ENCODE measurements at regions not wholly inside any gene's neighbourhood (a gene's known extent, or its start where the extent isn't known, plus 50 kb on each side); places are given as distances from the start of the nearest gene placed in this dataset.

GRCh38 chr5:77844623-77845323 lies 68.6 kb upstream of the TBCA start:
- Histone ChIP-seq H3K27me3 (ENCODE audit: control insufficient read depth in 1 of 2, insufficient read depth in 2 of 2, low read length in 2 of 2) (peaks cover 0 to 4% of the 10 kb centered on the region in 2 donors), H3K4me1 (ENCODE audit: control insufficient read depth, insufficient read depth, low read length) (peaks cover 14% of the 10 kb centered on the region), H3K36me3 (ENCODE audit: control insufficient read depth in 2 of 2, insufficient read depth in 2 of 2, low read length in 2 of 2) (no peaks in the 10 kb centered on the region), H3K4me3 (ENCODE audit: low read length in 2 of 2) (peak overlapping the region; percentile 78 to 83), H3K9me3 (ENCODE audit: control insufficient read depth in 2 of 2, low read length in 2 of 2) (no peaks in the 10 kb centered on the region), H3K27ac (ENCODE audit: low read length) (peak overlapping the region; percentile 24), H3K9ac (ENCODE audit: low read length in 2 of 2) (peak overlapping the region; percentile 59 to 62)

DNA sequence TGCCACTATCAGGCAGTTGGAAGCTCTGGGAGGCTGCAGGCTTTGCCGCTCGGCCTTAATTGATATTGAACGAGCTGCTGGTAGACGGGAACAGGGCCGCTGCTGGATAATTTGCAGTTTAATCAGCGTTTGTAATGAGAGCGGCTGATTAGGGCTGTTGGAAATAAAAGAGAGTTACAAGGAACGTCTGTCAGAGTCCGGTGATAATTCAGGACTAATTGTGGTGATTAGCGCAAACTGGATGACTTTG lies 68.2 kb upstream of the TBCA start:
- peak overlapping the region; percentile 24 for H3K27ac ChIP-seq (ENCODE audit: low read length)
- peaks cover 0 to 4% of the 10 kb centered on the region in 2 donors for H3K27me3 ChIP-seq (ENCODE audit: control insufficient read depth in 1 of 2, insufficient read depth in 2 of 2, low read length in 2 of 2)
- peaks cover 14% of the 10 kb centered on the region for H3K4me1 ChIP-seq (ENCODE audit: control insufficient read depth, insufficient read depth, low read length)
- H3K4me3 ChIP-seq (ENCODE audit: low read length in 2 of 2) = peak overlapping the region; percentile 78 to 83
- no peaks in the 10 kb centered on the region for H3K9me3 ChIP-seq (ENCODE audit: control insufficient read depth in 2 of 2, low read length in 2 of 2)
- no peaks in the 10 kb centered on the region for H3K36me3 ChIP-seq (ENCODE audit: control insufficient read depth in 2 of 2, insufficient read depth in 2 of 2, low read length in 2 of 2)
- peak overlapping the region; percentile 59 to 62 for H3K9ac ChIP-seq (ENCODE audit: low read length in 2 of 2)

- Histone ChIP-seq H3K36me3 (ENCODE audit: control insufficient read depth in 2 of 2, insufficient read depth in 2 of 2, low read length in 2 of 2) (no peaks in the 10 kb centered on the region), H3K4me1 (ENCODE audit: control insufficient read depth, insufficient read depth, low read length) (peaks cover 14% of the 10 kb centered on the region), H3K9ac (ENCODE audit: low read length in 2 of 2) (peak overlapping the region; percentile 59 to 62), H3K27me3 (ENCODE audit: control insufficient read depth in 1 of 2, insufficient read depth in 2 of 2, low read length in 2 of 2) (peaks cover 0 to 4% of the 10 kb centered on the region in 2 donors), H3K4me3 (ENCODE audit: low read length in 2 of 2) (peak overlapping the region; percentile 78 to 83), H3K27ac (ENCODE audit: low read length) (peak overlapping the region; percentile 24), H3K9me3 (ENCODE audit: control insufficient read depth in 2 of 2, low read length in 2 of 2) (no peaks in the 10 kb centered on the region)
Observed at GRCh38 chr5:77843570-77844372, 67.6 kb upstream of the TBCA start.

DNA sequence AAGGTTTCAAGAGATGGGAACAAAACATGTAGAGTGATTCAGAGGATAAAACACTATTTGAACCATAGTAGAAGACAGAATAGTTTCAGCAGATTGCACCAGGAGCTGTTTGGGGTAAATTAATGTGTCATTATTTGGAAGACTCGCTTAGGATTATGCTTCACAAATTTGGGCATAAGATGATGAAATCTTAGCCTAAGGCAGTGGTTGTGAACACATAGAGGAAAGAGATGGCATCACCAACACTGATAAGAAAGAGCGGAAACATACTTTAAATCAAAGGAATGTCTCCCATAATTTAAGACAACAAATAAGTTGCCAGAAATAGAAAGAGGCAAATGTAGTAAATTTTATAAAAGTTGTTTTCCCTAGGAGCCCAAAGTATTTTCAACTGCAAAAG lies 66.1 kb upstream of the TBCA start:
- peaks cover 0 to 4% of the 10 kb centered on the region in 2 donors for H3K27me3 ChIP-seq (ENCODE audit: control insufficient read depth in 1 of 2, insufficient read depth in 2 of 2, low read length in 2 of 2)
- no peak overlapping the region for H3K27ac ChIP-seq (ENCODE audit: low read length)
- H3K4me1 ChIP-seq (ENCODE audit: control insufficient read depth, insufficient read depth, low read length) = peaks cover 14% of the 10 kb centered on the region
- H3K9me3 ChIP-seq (ENCODE audit: control insufficient read depth in 2 of 2, low read length in 2 of 2) = no peaks in the 10 kb centered on the region
- no peaks in the 10 kb centered on the region for H3K36me3 ChIP-seq (ENCODE audit: control insufficient read depth in 2 of 2, insufficient read depth in 2 of 2, low read length in 2 of 2)
- H3K4me3 ChIP-seq (ENCODE audit: low read length in 2 of 2) = no peak overlapping the region
- no peak overlapping the region for H3K9ac ChIP-seq (ENCODE audit: low read length in 2 of 2)

DNA sequence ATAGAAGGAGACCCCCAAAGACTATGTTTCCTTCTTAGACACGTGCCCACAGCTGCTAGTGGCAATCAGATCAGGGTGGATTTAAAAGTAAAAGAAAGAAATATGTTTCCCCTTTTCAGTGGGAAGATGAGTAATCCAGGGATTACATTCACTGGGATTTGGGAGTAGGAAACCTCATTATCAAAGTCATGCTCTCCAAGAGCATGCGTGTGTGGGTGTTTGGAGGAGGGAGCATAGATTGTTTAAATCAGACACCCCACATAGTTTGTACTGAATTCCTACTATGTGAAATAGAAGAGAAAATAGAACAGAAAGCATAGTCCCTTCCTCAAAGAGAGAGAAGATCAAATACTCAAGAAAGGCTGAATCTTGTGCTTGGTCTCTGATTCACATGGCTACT lies 65.5 kb upstream of the TBCA start:
- Histone ChIP-seq H3K27me3 (ENCODE audit: control insufficient read depth in 1 of 2, insufficient read depth in 2 of 2, low read length in 2 of 2) (peaks cover 0 to 4% of the 10 kb centered on the region in 2 donors), H3K36me3 (ENCODE audit: control insufficient read depth in 2 of 2, insufficient read depth in 2 of 2, low read length in 2 of 2) (no peaks in the 10 kb centered on the region), H3K4me3 (ENCODE audit: low read length in 2 of 2) (no peak overlapping the region), H3K27ac (ENCODE audit: low read length) (no peak overlapping the region), H3K9ac (ENCODE audit: low read length in 2 of 2) (no peak overlapping the region), H3K4me1 (ENCODE audit: control insufficient read depth, insufficient read depth, low read length) (peaks cover 14% of the 10 kb centered on the region), H3K9me3 (ENCODE audit: control insufficient read depth in 2 of 2, low read length in 2 of 2) (no peaks in the 10 kb centered on the region)

- Histone ChIP-seq H3K36me3 (ENCODE audit: control insufficient read depth in 2 of 2, insufficient read depth in 2 of 2, low read length in 2 of 2) (no peaks in the 10 kb centered on the region), H3K9ac (ENCODE audit: low read length in 2 of 2) (no peak overlapping the region), H3K27ac (ENCODE audit: low read length) (no peak overlapping the region), H3K27me3 (ENCODE audit: control insufficient read depth in 1 of 2, insufficient read depth in 2 of 2, low read length in 2 of 2) (peaks cover 0 to 4% of the 10 kb centered on the region in 2 donors), H3K9me3 (ENCODE audit: control insufficient read depth in 2 of 2, low read length in 2 of 2) (no peaks in the 10 kb centered on the region), H3K4me1 (ENCODE audit: control insufficient read depth, insufficient read depth, low read length) (peaks cover 14% of the 10 kb centered on the region), H3K4me3 (ENCODE audit: low read length in 2 of 2) (no peak overlapping the region)
Observed at GRCh38 chr5:77840930-77841329, 64.8 kb upstream of the TBCA start.

DNA sequence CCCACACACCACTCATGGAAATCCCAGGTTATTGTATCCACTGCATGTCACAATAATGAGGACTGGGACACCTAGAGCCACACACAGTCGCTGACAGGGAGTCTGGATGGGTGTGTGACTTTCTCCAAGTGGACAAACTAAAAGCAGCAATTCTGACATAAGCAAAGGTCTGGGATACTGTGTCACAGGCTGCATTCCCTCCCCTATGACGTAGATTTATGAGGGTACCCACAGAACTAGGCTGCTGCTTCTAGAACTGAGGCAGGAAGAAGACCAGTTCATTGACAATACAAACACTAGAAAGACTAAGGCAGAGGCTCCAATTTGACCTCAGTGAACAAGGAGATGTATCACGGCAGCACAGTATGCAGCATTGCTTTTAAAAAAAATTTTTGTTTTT lies 63.6 kb upstream of the TBCA start:
- H3K36me3 ChIP-seq (ENCODE audit: control insufficient read depth in 2 of 2, insufficient read depth in 2 of 2, low read length in 2 of 2) = no peaks in the 10 kb centered on the region
- H3K27ac ChIP-seq (ENCODE audit: low read length) = no peak overlapping the region

GRCh38 chr5:77832938-77833337 lies 56.8 kb upstream of the TBCA start:
- peaks cover 0 to 3% of the 10 kb centered on the region in 2 donors for H3K27me3 ChIP-seq (ENCODE audit: control insufficient read depth in 1 of 2, insufficient read depth in 2 of 2, low read length in 2 of 2)
- H3K27ac ChIP-seq (ENCODE audit: low read length) = no peak overlapping the region
- no peaks in the 10 kb centered on the region for H3K4me1 ChIP-seq (ENCODE audit: control insufficient read depth, insufficient read depth, low read length)
- H3K9me3 ChIP-seq (ENCODE audit: control insufficient read depth in 2 of 2, low read length in 2 of 2) = no peaks in the 10 kb centered on the region
- no peak overlapping the region for H3K4me3 ChIP-seq (ENCODE audit: low read length in 2 of 2)
- no peaks in the 10 kb centered on the region for H3K36me3 ChIP-seq (ENCODE audit: control insufficient read depth in 2 of 2, insufficient read depth in 2 of 2, low read length in 2 of 2)
- no peak overlapping the region for H3K9ac ChIP-seq (ENCODE audit: low read length in 2 of 2)

More for the DNA sequence above, 63.6 kb upstream of the TBCA start:
- H3K4me1 ChIP-seq (ENCODE audit: control insufficient read depth, insufficient read depth, low read length) = peaks cover 10% of the 10 kb centered on the region
- H3K9me3 ChIP-seq (ENCODE audit: control insufficient read depth in 2 of 2, low read length in 2 of 2) = no peaks in the 10 kb centered on the region
- H3K9ac ChIP-seq (ENCODE audit: low read length in 2 of 2) = no peak overlapping the region
- H3K27me3 ChIP-seq (ENCODE audit: control insufficient read depth in 1 of 2, insufficient read depth in 2 of 2, low read length in 2 of 2) = peaks cover 0 to 4% of the 10 kb centered on the region in 2 donors
- H3K4me3 ChIP-seq (ENCODE audit: low read length in 2 of 2) = no peak overlapping the region

DNA sequence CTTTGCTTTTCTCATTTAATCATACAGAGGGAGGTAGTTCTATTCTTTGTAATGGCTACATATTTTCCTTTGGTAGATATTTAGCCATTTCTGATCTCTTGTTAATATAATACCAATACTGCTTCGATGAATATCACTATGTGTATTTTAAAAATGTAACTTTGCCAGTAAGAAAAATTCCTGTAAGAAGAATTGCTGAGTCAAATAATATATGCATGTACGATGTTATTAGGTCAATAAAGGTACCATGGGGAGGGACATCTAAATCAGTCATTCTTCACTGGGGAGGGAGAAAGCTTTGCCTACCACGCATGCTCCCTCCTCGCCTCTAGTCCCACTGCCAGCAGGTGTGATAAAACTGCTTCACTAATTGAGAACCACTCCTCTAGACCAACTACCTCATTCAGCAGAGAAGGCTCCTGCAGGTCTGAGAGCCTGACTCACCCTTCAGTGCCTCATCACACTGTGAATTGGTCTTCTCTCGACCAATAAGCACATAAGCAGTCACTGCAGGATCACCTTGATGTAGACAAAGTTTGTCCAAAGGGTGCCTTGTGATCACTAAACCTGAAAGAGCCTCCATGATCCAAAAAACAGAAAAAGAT lies 56.1 kb upstream of the TBCA start:
- Histone ChIP-seq H3K27me3 (ENCODE audit: control insufficient read depth in 1 of 2, insufficient read depth in 2 of 2, low read length in 2 of 2) (peaks cover 0 to 3% of the 10 kb centered on the region in 2 donors), H3K9ac (ENCODE audit: low read length in 2 of 2) (no peak overlapping the region), H3K9me3 (ENCODE audit: control insufficient read depth in 2 of 2, low read length in 2 of 2) (no peaks in the 10 kb centered on the region), H3K4me3 (ENCODE audit: low read length in 2 of 2) (no peak overlapping the region), H3K4me1 (ENCODE audit: control insufficient read depth, insufficient read depth, low read length) (no peaks in the 10 kb centered on the region), H3K36me3 (ENCODE audit: control insufficient read depth in 2 of 2, insufficient read depth in 2 of 2, low read length in 2 of 2) (no peaks in the 10 kb centered on the region), H3K27ac (ENCODE audit: low read length) (no peak overlapping the region)

GRCh38 chr5:77828445-77828844 lies 52.3 kb upstream of the TBCA start:
- Histone ChIP-seq H3K9me3 (ENCODE audit: control insufficient read depth in 2 of 2, low read length in 2 of 2) (no peaks in the 10 kb centered on the region), H3K27ac (ENCODE audit: low read length) (no peak overlapping the region), H3K4me3 (ENCODE audit: low read length in 2 of 2) (no peak overlapping the region), H3K27me3 (ENCODE audit: control insufficient read depth in 1 of 2, insufficient read depth in 2 of 2, low read length in 2 of 2) (peaks cover 0 to 3% of the 10 kb centered on the region in 2 donors), H3K36me3 (ENCODE audit: control insufficient read depth in 2 of 2, insufficient read depth in 2 of 2, low read length in 2 of 2) (no peaks in the 10 kb centered on the region), H3K9ac (ENCODE audit: low read length in 2 of 2) (no peak overlapping the region), H3K4me1 (ENCODE audit: control insufficient read depth, insufficient read depth, low read length) (no peaks in the 10 kb centered on the region)
